ENCODE measurements at regions not wholly inside any gene's neighbourhood (a gene's known extent, or its start where the extent isn't known, plus 50 kb on each side); places are given as distances from the start of the nearest gene placed in this dataset.

DNA sequence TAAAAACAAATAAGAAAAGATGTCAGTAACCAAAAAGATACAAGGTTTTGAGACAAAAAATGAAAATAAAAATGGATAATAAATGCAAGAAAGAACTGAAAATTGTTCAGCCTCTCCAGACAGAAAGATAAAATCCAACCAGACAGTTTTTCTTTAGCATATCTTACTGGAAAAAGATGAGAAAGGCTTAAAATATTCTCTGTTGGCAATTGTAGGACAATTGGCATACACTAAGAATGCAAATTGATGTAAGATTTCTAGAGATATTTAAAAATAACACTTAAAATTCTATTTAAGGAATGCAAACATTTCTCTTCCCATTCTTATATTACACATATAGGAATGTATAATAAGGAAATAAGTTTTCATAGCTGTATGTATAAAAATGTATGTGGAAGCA is 590.6 kb downstream of the DSC3 start:
- Mint-ChIP-seq H3K36me3 (no peaks in the 10 kb centered on the region), H3K9me3 (no peaks in the 10 kb centered on the region), H3K27ac (no peak overlapping the region), H3K4me3 (no peak overlapping the region), H3K27me3 (no peaks in the 10 kb centered on the region), H3K4me1 (ENCODE audit: unreplicated experiment) (no peaks in the 10 kb centered on the region)
- DNase-seq (ENCODE audit: extremely low spot score, unreplicated experiment) = no peak
- TF ChIP-seq, protein P1, sequence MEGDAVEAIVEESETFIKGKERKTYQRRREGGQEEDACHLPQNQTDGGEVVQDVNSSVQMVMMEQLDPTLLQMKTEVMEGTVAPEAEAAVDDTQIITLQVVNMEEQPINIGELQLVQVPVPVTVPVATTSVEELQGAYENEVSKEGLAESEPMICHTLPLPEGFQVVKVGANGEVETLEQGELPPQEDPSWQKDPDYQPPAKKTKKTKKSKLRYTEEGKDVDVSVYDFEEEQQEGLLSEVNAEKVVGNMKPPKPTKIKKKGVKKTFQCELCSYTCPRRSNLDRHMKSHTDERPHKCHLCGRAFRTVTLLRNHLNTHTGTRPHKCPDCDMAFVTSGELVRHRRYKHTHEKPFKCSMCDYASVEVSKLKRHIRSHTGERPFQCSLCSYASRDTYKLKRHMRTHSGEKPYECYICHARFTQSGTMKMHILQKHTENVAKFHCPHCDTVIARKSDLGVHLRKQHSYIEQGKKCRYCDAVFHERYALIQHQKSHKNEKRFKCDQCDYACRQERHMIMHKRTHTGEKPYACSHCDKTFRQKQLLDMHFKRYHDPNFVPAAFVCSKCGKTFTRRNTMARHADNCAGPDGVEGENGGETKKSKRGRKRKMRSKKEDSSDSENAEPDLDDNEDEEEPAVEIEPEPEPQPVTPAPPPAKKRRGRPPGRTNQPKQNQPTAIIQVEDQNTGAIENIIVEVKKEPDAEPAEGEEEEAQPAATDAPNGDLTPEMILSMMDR (conservative IDR thresholded peaks at IDR 0.05) = no peak

DNA sequence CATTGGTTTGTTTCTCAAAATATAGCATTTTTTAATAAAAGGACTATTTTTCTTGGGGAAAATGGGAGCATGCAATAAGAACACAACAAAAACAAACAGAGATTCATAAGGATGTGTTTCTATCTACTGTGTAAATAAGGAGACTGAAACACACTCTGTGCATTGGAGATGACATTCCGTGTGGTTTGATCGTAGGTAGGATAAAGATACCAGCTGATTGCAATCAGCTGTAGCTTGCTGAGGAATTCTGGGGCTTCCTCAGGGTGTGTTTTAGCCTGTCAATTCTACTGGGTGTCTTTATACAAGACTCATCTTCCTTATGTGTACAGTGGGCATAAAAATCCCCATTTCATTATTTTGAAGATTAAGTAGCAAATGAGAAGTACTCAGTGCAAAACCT is 591.6 kb downstream of the DSC3 start:
- no peak overlapping the region for H3K4me3 Mint-ChIP-seq
- TF ChIP-seq, protein P1 (conservative IDR thresholded peaks at IDR 0.05) = no peak
- no peak overlapping the region for H3K27ac Mint-ChIP-seq
- no peaks in the 10 kb centered on the region for H3K4me1 Mint-ChIP-seq (ENCODE audit: unreplicated experiment)
- H3K9me3 Mint-ChIP-seq = no peaks in the 10 kb centered on the region
- H3K27me3 Mint-ChIP-seq = no peaks in the 10 kb centered on the region
- H3K36me3 Mint-ChIP-seq = no peaks in the 10 kb centered on the region
- no peak for DNase-seq (ENCODE audit: extremely low spot score, unreplicated experiment)

DNA sequence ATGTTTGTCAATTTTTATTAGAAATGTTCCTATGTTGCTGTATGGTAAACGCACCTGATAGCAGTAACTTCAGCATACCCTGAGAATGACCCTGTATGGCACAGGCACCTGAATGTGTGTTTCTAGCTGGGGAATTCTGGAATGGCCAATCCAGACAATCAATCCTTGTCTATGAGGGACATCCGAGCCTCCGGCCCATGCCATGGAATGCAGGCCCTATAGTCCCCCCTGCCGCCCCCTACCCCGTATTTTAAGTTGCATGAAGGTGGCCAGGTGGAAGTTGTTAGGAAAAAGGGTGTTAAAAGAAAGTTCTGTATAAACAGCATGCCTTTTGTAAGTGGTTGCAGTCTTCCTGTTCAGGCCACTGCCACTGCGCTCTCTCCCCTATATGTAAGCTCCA is 595.9 kb downstream of the DSC3 start:
- H3K4me3 Mint-ChIP-seq = no peak overlapping the region
- no peaks in the 10 kb centered on the region for H3K9me3 Mint-ChIP-seq
- TF ChIP-seq, protein P1 (conservative IDR thresholded peaks at IDR 0.05) = no peak
- DNase-seq (ENCODE audit: extremely low spot score, unreplicated experiment) = no peak
- H3K27ac Mint-ChIP-seq = no peak overlapping the region
- H3K36me3 Mint-ChIP-seq = no peaks in the 10 kb centered on the region
- H3K4me1 Mint-ChIP-seq (ENCODE audit: unreplicated experiment) = no peaks in the 10 kb centered on the region
- H3K27me3 Mint-ChIP-seq = no peaks in the 10 kb centered on the region

DNA sequence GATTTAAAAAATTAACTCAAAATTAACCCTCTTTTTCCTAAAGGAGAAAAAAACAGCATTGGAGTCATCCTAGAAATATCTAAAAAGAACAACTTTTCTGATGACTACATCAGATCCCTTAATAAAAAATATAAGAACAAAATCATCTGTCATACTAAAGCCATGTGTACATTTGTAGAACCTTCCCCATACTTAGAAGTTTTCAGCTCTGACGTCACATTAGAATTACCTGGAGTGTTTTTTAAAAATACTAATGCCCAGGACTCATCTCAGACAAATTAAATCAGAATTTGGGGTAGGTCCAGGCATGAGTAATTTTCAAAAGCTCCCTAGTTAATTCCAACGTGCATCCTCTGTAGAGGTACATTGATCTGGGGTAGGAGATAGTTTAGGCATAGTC is 598.0 kb downstream of the DSC3 start:
- no peaks in the 10 kb centered on the region for H3K27me3 Mint-ChIP-seq
- TF ChIP-seq, protein P1 (conservative IDR thresholded peaks at IDR 0.05) = no peak
- H3K9me3 Mint-ChIP-seq = no peaks in the 10 kb centered on the region
- H3K36me3 Mint-ChIP-seq = no peaks in the 10 kb centered on the region
- no peak overlapping the region for H3K27ac Mint-ChIP-seq
- no peaks in the 10 kb centered on the region for H3K4me1 Mint-ChIP-seq (ENCODE audit: unreplicated experiment)
- no peak for DNase-seq (ENCODE audit: extremely low spot score, unreplicated experiment)
- H3K4me3 Mint-ChIP-seq = no peak overlapping the region

DNA sequence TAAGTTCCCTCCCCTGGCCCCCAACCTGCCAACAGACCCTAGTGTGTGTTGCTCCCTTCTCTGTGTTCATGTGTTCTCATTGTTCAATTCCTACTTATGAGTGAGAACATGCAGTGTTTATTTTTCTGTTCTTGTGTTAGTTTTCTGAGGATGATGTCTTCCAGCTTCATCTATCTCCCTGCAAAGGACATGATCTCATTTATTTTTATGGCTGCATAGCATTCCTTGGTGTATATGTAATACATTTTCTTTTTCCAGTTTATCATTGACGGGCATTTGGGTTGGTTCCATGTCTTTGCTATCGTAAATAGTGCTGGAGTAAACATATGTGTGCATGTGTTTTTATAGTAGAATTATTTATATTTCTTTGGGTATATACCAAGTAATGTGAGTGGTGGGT is 602.2 kb downstream of the DSC3 start:
- Mint-ChIP-seq H3K4me1 (ENCODE audit: unreplicated experiment) (no peaks in the 10 kb centered on the region), H3K4me3 (no peak overlapping the region), H3K36me3 (no peaks in the 10 kb centered on the region), H3K27ac (no peak overlapping the region), H3K27me3 (no peaks in the 10 kb centered on the region), H3K9me3 (no peaks in the 10 kb centered on the region)
- TF ChIP-seq, protein P1 (conservative IDR thresholded peaks at IDR 0.05) = no peak
- DNase-seq (ENCODE audit: extremely low spot score, unreplicated experiment) = no peak

DNA sequence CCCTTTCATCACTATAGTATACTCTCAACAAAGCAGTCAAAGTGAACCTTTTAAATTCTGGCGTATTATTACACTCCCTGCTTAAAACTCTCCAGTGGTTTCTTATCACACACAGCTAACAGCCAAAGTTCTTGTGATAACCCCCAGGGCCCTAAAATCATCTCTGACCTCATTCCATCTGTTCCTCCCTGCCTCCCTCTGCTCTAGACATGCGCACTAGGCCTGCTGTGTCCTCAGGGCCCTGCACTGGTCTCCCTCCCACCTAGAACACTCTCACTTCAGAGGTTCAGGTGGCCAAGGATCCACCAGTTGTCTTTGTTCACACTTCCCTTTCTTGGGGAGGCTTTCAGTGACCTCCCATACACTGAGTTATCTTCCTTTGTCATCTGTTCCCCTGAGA is 603.4 kb downstream of the DSC3 start:
- Mint-ChIP-seq H3K27me3 (no peaks in the 10 kb centered on the region), H3K4me3 (no peak overlapping the region), H3K9me3 (no peaks in the 10 kb centered on the region), H3K36me3 (no peaks in the 10 kb centered on the region), H3K4me1 (ENCODE audit: unreplicated experiment) (no peaks in the 10 kb centered on the region), H3K27ac (no peak overlapping the region)
- no peak for DNase-seq (ENCODE audit: extremely low spot score, unreplicated experiment)
- TF ChIP-seq, protein P1 (conservative IDR thresholded peaks at IDR 0.05) = no peak
